ENCODE measurements at regions not wholly inside any gene's neighbourhood (a gene's known extent, or its start where the extent isn't known, plus 50 kb on each side); places are given as distances from the start of the nearest gene placed in this dataset.
"Not testable (repeated sequence)": the region's sequence is repeated elsewhere in the genome, so short reads cannot be mapped to it uniquely, and the experiment has no call there.

DNA sequence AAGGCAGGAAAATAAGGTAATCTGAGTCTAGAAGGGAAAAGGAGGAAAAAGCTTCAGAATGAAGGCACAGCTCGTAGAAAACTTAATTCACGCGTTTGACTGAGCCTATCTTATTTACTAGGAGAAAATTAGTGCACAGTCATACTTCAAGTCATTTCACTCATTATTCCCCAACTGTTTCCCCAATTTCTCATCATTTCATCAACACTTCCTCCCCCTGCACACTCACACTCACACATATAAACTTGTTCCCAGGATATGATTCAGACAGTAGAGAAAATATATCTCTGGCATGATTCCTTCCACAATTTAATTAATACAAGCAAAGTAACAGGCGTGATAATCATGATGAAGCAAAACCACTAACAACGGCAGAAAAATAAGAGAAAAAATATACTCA lies 94.5 kb upstream of the F13A1 start:
- DNase-seq: no peak

DNA sequence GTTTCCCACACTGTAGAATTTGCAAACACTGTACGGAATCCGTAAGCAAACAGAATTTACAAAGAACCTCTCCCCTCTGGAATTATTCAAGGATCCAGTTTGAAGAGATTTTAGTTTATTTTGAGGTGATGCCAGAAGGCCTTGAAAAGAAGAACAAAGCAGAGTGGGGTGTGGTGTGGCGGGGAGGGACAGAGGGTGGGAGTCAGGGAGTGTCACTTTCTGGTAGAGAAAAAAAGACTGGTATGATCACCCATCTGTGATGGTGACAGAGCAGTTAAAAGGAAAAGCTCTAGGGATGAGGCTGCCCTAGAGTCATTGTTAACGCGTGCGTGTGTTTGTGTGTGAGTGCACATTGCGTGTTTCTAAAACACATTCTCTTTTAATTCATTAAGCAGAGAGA lies 97.0 kb upstream of the F13A1 start:
- DNase-seq: no peak

DNA sequence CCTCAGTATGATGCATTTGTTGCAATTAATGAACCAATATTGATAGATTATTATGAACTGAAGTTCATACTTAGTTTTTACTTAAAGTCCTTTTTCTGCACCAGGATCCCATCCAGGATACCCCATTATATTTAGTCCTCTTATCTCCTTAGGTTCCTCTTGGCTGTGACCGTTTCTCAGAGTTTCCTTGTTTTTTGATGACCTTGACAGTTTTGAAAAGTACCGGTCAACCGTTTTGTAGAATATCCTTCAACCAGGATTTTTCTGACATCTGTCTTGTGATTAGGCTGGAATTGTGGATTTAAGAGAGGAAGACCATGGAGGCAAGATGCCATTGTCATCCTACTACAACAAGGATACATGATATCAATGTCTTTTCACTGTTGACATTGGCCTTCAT lies 98.0 kb upstream of the F13A1 start:
- no peak for DNase-seq

DNA sequence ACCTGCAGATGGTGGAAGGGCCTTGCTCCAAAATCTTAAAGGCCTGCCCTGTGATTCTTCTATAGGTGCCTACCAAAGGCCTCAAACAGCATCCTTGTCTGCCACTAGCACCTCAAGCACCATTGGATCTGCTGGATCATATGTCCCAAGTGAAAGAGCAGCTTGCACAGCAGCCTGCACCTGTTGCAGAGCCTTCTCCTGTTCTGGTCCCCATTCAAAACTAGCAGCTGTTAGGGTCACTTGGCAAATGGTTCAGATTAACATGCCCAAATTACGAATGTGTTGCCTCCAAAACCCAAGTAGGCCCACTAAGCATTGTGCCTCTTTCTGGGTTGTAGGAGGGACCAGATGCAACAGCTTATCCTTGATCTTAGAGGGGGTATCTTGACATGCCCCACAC lies 99.6 kb upstream of the F13A1 start:
- no peak for DNase-seq

GRCh38 chr6:6434151-6434550 lies 113.7 kb upstream of the F13A1 start:
- DNase-seq: no peak

GRCh38 chr6:6434723-6435122 lies 114.3 kb upstream of the F13A1 start:
- DNase-seq: no peak

- no peak for DNase-seq
These were observed 115.9 kb upstream of the F13A1 start for GRCh38 chr6:6436366-6436765.

DNA sequence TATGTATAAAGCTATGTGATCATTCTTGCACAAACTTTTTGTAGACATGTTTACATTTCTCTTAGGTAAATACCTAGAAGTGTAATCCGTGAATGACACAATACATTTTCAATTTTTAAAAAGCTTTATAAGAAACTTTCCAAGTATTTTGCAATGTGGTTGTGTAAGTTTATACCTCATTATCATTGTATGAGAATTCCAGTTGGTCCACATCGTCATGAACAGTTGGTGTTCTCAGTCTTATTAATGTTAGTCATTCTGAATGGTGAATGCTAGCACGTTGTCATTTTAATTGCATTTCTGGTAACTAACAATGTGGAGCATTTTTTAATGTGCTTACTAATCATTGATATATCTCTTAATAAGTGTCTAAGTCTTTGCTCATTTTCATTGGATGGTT lies 116.5 kb upstream of the F13A1 start:
- no peak for DNase-seq

DNA sequence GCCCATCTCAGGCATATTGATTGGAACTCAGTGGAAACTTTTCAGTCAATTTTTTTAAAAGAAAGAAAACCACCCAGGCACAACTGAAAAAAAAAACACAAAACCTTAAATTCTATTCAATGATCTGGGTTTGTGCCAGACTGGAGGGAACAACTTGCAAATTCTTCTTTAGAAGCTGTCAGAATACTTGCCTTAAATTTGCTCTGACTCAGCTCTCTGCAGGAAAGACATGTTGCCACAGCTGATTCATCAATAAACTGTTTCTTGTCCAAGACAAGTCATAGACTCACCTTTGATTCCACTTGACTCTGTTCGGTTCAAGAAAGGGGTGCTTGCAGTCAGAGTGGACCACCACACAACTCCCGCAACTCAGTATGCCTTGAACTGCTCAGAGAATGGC lies 117.8 kb upstream of the F13A1 start:
- DNase-seq: no peak

GRCh38 chr6:6439778-6440177 lies 119.3 kb upstream of the F13A1 start:
- no peak for DNase-seq

DNA sequence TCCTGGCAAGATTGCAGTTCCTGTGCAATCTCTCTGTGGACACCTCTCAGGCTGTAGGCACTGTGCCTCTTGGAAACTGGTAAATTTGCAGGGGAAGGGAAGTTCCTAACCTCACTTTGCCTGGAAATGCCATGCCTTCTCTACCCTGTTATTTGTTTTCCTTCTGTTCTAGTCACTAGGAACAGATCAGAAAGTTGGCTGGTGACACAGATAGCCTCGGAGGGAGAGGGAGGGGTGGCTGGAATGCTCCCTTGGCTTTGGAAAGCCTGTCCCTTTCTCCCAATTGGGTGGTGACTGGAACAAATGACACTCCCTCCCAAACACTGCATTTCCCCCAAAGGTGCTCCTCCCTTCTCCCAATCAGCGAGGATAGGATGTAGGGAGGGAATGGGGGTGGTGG lies 131.5 kb upstream of the F13A1 start:
- no peak for DNase-seq

DNA sequence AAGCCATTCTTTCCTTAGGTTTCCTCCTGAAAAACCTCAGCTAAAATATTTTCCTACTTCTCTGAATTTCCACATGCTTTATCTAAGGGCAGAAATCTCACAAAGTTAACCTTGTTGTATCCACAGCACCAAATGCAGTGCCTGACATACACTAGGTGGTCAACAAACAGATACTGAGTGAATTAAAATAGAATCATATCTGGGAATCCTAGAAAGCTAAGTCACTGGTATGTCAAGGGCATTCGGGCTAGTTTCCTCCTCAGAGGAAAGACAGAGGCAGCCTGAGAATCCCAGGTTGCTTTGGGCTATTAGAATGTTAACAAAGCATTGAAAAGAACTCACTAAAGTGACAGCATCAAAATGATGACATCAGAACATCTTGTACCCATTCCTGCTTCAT lies 132.7 kb upstream of the F13A1 start:
- DNase-seq: no peak

GRCh38 chr6:6455272-6455671 lies 133.2 kb upstream of the LY86 start:
- DNase-seq: no peak

- DNase-seq: no peak
These were observed 130.3 kb upstream of the LY86 start for GRCh38 chr6:6458172-6458571.

- DNase-seq: not testable (repeated sequence)
These were observed 128.6 kb upstream of the LY86 start for GRCh38 chr6:6459963-6460362.

DNA sequence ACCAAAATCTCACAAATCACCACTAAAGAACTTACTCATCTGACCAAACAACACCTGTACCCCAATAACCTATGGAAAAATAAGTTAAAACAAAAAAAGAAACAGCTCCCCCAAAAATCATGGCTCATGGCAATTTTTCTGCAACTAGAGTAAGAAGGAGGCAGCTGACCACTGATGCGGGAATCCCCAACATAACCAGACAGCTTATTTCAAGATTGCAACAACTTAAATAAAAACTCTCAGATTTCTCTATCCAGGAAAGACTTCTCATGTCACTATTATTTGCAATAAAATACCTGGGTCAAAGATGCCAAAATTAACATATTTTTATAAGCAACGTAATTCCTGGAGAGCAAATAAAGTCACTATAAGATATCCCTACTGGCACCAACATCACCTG lies 128.1 kb upstream of the LY86 start:
- DNase-seq: no peak

- DNase-seq: no peak
These were observed 127.4 kb upstream of the LY86 start for GRCh38 chr6:6461138-6461537.

- DNase-seq: no peak
These were observed 121.4 kb upstream of the LY86 start for GRCh38 chr6:6466967-6467761.

GRCh38 chr6:6469074-6469473 lies 119.4 kb upstream of the LY86 start:
- DNase-seq: no peak

DNA sequence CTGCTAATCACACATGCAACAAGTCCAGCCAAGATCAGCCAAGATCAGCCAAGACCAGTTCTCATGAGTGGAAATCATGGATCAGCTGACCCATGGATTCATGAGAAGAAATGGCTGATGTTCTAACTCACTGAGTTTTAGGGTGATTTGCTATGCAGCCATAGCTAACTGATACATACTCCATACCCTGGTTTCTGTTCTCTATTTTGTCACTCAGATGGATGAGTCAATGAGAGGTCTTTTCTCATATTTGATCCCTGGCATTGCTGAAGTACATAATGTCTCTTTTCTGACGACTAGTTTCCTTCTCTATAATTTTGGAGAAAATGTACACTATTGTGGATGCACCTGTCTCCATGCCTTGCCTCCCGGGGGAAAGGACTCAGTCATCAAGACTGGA lies 118.4 kb upstream of the LY86 start:
- DNase-seq: no peak

- DNase-seq: no peak
These were observed 117.2 kb upstream of the LY86 start for GRCh38 chr6:6471276-6471675.

- peak; percentile 26 for DNase-seq
These were observed 114.2 kb upstream of the LY86 start for GRCh38 chr6:6474170-6474920.

DNA sequence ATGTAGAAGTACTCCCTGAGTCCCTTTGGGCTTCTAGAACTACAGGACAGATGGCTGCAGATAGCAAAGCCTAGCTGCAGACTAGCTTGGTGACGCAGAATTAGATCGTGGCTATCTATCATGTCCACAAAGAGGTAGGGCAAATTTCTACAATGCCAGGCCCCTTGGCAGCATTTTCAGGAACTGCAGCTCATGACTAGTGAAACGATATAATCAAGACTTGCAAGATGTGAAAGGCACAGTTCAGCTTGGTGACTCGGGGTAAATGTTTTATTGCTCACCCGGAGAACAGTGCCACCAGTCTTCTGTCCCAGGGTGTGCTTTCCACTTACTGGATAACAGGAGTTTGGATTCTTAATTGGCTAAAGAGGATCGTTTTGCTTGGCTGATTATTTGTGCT lies 108.7 kb upstream of the LY86 start:
- DNase-seq: no peak

DNA sequence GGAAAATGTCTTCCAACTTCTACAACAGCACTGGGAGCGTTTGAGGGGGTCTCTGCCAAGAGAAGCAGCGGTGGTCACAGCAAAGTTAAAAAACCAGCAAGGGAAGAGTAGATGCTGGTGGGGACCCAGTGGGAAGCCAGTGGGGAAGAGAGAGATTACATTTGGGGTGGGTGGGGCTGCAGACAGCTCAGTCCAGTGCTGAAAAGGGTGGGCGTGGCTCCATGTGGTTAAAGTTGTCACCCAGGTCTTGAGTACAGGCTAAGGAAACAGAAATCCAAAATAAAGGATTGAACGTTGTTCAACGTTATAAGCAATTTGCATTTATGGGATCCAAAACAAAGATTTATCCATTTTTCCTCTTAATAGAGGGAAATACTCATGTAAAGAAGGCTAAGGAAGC lies 106.3 kb upstream of the LY86 start:
- DNase-seq: no peak

- no peak for DNase-seq
These were observed 105.4 kb upstream of the LY86 start for GRCh38 chr6:6483168-6483567.

Data from right hindlimb (tissue), 1 donor.